Body of pancreas (tissue), 4 donors: ENCODE measurements at regions not wholly inside any gene's neighbourhood (a gene's known extent, or its start where the extent isn't known, plus 50 kb on each side); places are given as distances from the start of the nearest gene placed in this dataset.

Source experiments
- ATAC-seq: fragments of 150-250 bp; one replicate; pipeline ENCODE4 v1.9.1; 2016
- DNase-seq, 4 donors: peaks; one replicate each; pipeline ENCODE4 v3.0.0-alpha.2; 2019
- H3K27ac ChIP-seq, 4 donors: fragments of 200-600 bp; sonication (generic); 1 replicate in 3 of 4; 2 replicates in 1 of 4; pipeline versions ENCODE4 v1.5.1 to v1.6.1; 2016 to 2019; ENCODE audit warnings: mild to moderate bottlenecking in 1 of 4, mixed read lengths in 1 of 4, moderate library complexity in 1 of 4
- H3K27me3 ChIP-seq, 2 donors: fragments of 200-600 bp; sonication (generic); one replicate each; pipeline ENCODE4 v1.6.0; 2016; ENCODE audit warnings: mild to moderate bottlenecking in 1 of 2
- H3K36me3 ChIP-seq, 2 donors: fragments of 200-600 bp; sonication (generic); replicated peaks in 1 of 2; 2 replicates each; pipeline ENCODE4 v1.5.1; 2016; ENCODE audit warnings: low read depth in 2 of 2; ENCODE audit not compliant: insufficient read depth in 1 of 2
- H3K4me1 ChIP-seq: fragments of 200-600 bp; sonication (generic); one replicate; pipeline ENCODE4 v1.6.0; 2016
- H3K4me3 ChIP-seq, 2 donors: fragments of 200-600 bp; sonication (generic); 1 replicate in 1 of 2; 2 replicates in 1 of 2; pipeline ENCODE4 v1.5.1; 2016 to 2019
- H3K9me3 ChIP-seq, 3 donors: fragments of 200-600 bp; sonication (generic); 1 replicate in 2 of 3; 2 replicates in 1 of 3; pipeline ENCODE4 v1.5.1; 2016
- CTCF ChIP-seq, 7 experiments: fragments of 450-650 bp in 4 of 7; fragments of 200-600 bp in 3 of 7; sonication (generic) in 3 of 7; IDR thresholded peaks; one replicate each; pipeline ENCODE4 v1.5.1; 2016 to 2019; ENCODE audit warnings: antibody characterized with exemption in 7 of 7
- POLR2A ChIP-seq, 3 donors: fragments of 450-650 bp; IDR thresholded peaks; one replicate each; pipeline ENCODE4 v1.6.1; 2016; ENCODE audit warnings: antibody characterized with exemption in 3 of 3, mild to moderate bottlenecking in 2 of 3
- WGBS, 2 donors: methylation state at CpG; one replicate each; pipeline ENCODE4 v1.1.5; 2017; 5-methylcytosine and 5-hydroxymethylcytosine counted together
- intact Hi-C: fragments of 100-400 bp; cut with DNase I; formaldehyde crosslinking; loops from one replicate; pipeline ENCODE4 v1.15.1; 2023

GRCh38 chr11:28713850-28714249 is 605.7 kb downstream of the METTL15 start:
- no peaks in the 10 kb centered on the region for H3K9me3 ChIP-seq
- no peaks in the 10 kb centered on the region for H3K36me3 ChIP-seq
- H3K4me1 ChIP-seq, result no peaks in the 10 kb centered on the region
- no peak for TF ChIP-seq POLR2A (IDR thresholded peaks at IDR 0.05)
- no peak for TF ChIP-seq CTCF (IDR thresholded peaks at IDR 0.05)
- no peak for ATAC-seq
- DNase-seq, result no peak
- no peaks in the 10 kb centered on the region for H3K27me3 ChIP-seq
- intact Hi-C loops, result no loop called here
- no peak overlapping the region for H3K4me3 ChIP-seq
- 25 to 31% methylated on average over 2 of the region's 2 CpGs for WGBS, 2 donors
- H3K27ac ChIP-seq, result no peak overlapping the region

DNA sequence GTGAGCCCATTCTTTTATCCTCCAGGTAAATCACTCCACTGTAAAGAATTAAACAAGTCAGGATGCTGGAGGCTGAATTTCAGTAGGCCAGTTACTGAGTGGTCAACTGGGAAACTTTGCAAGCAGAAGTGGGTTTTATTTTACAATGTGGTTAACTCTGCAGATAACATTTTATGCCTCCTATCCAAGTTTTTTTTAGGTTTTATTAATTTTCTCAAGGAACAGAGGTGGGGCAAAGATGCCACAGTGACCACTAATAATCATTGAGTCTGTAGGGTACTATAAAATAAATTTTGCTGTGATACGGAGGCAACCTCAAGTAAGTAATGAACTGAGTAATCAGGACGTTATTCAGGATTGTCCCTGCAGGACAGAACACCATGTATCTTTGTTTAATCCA is 599.9 kb downstream of the METTL15 start:
- intact Hi-C loops, result no loop called here
- H3K9me3 ChIP-seq, result no peaks in the 10 kb centered on the region
- 49 to 70% methylated on average over 2 of the region's 2 CpGs for WGBS, 2 donors
- no peaks in the 10 kb centered on the region for H3K27me3 ChIP-seq
- TF ChIP-seq CTCF (IDR thresholded peaks at IDR 0.05), result no peak
- TF ChIP-seq POLR2A (IDR thresholded peaks at IDR 0.05), result no peak
- H3K4me1 ChIP-seq, result no peaks in the 10 kb centered on the region
- H3K27ac ChIP-seq, result no peak overlapping the region
- DNase-seq (no peak), ATAC-seq (no peak)
- H3K4me3 ChIP-seq, result no peak overlapping the region
- H3K36me3 ChIP-seq, result no peaks in the 10 kb centered on the region

DNA sequence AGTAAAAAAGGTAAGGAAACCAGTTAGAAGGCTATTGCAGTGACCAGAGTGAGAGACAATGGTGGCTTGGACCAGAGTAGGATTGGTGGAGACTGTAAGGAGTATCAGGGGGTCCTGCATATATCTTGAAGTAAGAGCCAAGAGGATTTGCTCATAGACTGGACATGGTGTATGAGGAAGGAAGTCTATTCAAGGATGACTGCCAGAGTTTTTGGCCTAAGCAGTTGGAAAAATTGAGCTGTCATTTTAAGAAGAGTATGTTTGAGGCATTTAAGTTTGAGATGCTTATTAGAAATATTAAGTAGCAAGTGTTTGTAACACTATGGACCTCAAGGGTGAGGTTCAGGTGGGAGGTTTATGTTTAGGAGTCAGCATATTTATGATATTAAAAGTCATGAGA is 596.6 kb downstream of the METTL15 start:
- no peak for ATAC-seq
- Histone ChIP-seq H3K4me3 (no peak overlapping the region), H3K27me3 (no peaks in the 10 kb centered on the region), H3K36me3 (no peaks in the 10 kb centered on the region), H3K9me3 (no peaks in the 10 kb centered on the region), H3K4me1 (no peaks in the 10 kb centered on the region), H3K27ac (no peak overlapping the region)
- intact Hi-C loops, result no loop called here
- DNase-seq, result no peak
- no peak for TF ChIP-seq CTCF (IDR thresholded peaks at IDR 0.05)
- TF ChIP-seq POLR2A (IDR thresholded peaks at IDR 0.05), result no peak

- ATAC-seq, result no peak
Measured at GRCh38 chr11:28703371-28703770, 595.2 kb downstream of the METTL15 start.

More at GRCh38 chr11:28703371-28703770, 595.2 kb downstream of the METTL15 start:
- intact Hi-C loops, result no loop called here
- Histone ChIP-seq H3K27me3 (no peaks in the 10 kb centered on the region), H3K9me3 (no peaks in the 10 kb centered on the region), H3K27ac (no peak overlapping the region), H3K4me1 (no peaks in the 10 kb centered on the region), H3K4me3 (no peak overlapping the region), H3K36me3 (no peaks in the 10 kb centered on the region)
- 64 to 68% methylated on average over 4 of the region's 4 CpGs for WGBS, 2 donors
- no peak for DNase-seq
- no peak for TF ChIP-seq CTCF (IDR thresholded peaks at IDR 0.05)
- no peak for TF ChIP-seq POLR2A (IDR thresholded peaks at IDR 0.05)
